Medulla oblongata (tissue), 1 donor: ENCODE measurements at regions not wholly inside any gene's neighbourhood (a gene's known extent, or its start where the extent isn't known, plus 50 kb on each side); places are given as distances from the start of the nearest gene placed in this dataset.

ENCODE experiments used
- DNase-seq: peaks from one replicate; pipeline ENCODE4 v3.0.0-alpha.2; 2015; ENCODE audit errors: extremely low spot score

GRCh38 chr19:16000024-16000663 lies 51.3 kb downstream of the OR10H4 start:
- no peak for DNase-seq

- DNase-seq = peak; percentile 41
Measured at GRCh38 chr19:16001481-16002312, 52.9 kb downstream of the OR10H4 start.

- DNase-seq = peak; percentile 4
Measured at GRCh38 chr19:16002406-16003384, 53.9 kb downstream of the OR10H4 start.

GRCh38 chr19:16003391-16003790 lies 54.6 kb downstream of the OR10H4 start:
- no peak for DNase-seq

GRCh38 chr19:16005925-16006324 lies 57.1 kb downstream of the OR10H4 start:
- no peak for DNase-seq

- DNase-seq = no peak
Measured at GRCh38 chr19:16012552-16012951, 63.7 kb upstream of the TPM4 start.

GRCh38 chr19:16013181-16013850 lies 63.0 kb upstream of the TPM4 start:
- DNase-seq = no peak

- DNase-seq = no peak
Measured at GRCh38 chr19:16013851-16014840, 62.1 kb upstream of the TPM4 start.

GRCh38 chr19:16014923-16015804 lies 61.1 kb upstream of the TPM4 start:
- DNase-seq = no peak

GRCh38 chr19:16015805-16016173 lies 60.5 kb upstream of the TPM4 start:
- no peak for DNase-seq

GRCh38 chr19:16016226-16017137 lies 59.8 kb upstream of the TPM4 start:
- no peak for DNase-seq

GRCh38 chr19:16017138-16017490 lies 59.2 kb upstream of the TPM4 start:
- no peak for DNase-seq

GRCh38 chr19:16018106-16018755 lies 58.1 kb upstream of the TPM4 start:
- DNase-seq = no peak

GRCh38 chr19:16018801-16019551 lies 57.3 kb upstream of the TPM4 start:
- DNase-seq = no peak

- DNase-seq = no peak
Measured at GRCh38 chr19:16019691-16020448, 56.4 kb upstream of the TPM4 start.

GRCh38 chr19:16021796-16022195 lies 54.5 kb upstream of the TPM4 start:
- no peak for DNase-seq
